HG03039 (cell line): ENCODE measurements at regions not wholly inside any gene's neighbourhood (a gene's known extent, or its start where the extent isn't known, plus 50 kb on each side); places are given as distances from the start of the nearest gene placed in this dataset.
"Not testable (repeated sequence)": the region's sequence is repeated elsewhere in the genome, so short reads cannot be mapped to it uniquely, and the experiment has no call there.

Experiments used
- ATAC-seq: cut with Tn5 transposase; IDR thresholded peaks from one replicate; pipeline ENCODE4 v1.9.1; 2021; ENCODE audit warnings: mild to moderate bottlenecking, moderate library complexity; ENCODE audit not compliant: unreplicated experiment

DNA sequence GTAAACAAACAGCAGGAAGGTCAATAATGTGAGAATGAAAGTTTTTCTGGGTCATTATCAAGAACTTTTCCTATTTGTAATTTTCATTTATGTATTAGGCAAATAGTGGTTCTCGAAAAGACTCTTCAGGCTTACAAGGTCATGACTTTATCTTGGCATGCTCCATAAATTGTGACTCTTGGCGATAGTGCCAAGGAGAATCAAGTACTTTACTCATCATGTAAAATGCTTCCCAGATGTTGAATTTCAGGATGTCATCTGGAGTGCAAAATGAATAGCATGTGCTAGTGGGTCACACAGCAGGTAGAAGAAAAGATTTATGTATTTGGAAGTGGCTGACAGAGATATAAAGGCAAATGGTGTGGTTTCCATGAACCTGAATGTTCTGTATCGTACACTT is 1492.7 kb upstream of the PCDH20 start:
- ATAC-seq = no peak

DNA sequence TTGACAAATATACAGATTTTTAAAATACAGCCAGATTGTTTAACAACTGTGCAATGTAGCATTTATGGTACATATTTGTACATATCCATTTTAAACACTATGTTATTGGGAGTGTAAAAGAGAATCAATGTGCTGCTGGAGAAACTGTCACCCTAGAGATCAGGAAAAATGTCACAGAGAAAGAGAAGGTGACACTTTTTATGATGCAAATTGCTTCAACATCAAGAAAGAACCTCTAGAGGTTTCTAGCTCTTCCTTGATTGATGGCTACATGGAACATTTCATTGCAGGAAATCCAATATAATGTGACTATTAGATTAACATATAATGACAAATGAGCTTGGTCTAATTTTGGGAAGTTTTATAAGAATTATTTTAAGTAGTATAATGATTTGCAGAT is 1491.2 kb upstream of the PCDH20 start:
- no peak for ATAC-seq

DNA sequence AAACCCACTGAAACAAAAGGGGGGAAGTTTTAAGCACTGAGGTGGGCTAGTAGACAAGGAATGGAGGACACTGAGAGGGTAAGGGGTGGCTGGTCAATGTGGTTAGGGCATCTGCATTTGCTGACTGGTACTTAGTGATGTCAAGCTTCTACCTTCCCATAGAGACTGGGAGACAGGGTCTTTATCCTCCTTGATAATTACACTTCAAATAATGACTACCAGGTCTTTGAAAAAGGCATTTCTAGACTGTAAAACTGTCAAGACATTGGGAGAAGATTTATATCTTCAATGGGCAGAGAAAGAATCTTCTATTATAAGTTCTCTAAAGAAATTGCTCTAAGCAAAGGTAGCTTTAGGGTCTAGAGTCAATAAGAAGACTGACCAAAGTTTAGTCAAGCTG is 1490.8 kb upstream of the PCDH20 start:
- no peak for ATAC-seq

DNA sequence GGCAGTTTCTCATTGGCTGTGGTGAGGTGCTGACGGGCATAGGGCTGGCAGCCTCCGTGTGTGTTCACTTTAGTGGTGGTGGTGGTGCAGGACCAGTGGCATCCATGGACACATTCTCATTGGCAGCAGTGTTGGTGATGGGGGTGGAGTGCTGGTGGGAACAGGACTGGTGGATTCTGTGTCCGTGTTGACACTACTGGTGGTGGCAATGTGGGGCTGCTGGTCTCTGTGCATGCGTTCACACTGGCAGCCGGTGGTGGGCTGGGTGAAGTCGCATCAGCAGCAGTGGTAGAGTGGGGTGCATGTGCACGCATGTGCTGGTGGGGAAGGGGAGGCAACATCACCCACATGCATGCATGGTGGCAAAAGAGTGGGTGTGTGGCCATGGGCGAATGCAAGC is 1471.4 kb upstream of the PCDH20 start:
- no peak for ATAC-seq

DNA sequence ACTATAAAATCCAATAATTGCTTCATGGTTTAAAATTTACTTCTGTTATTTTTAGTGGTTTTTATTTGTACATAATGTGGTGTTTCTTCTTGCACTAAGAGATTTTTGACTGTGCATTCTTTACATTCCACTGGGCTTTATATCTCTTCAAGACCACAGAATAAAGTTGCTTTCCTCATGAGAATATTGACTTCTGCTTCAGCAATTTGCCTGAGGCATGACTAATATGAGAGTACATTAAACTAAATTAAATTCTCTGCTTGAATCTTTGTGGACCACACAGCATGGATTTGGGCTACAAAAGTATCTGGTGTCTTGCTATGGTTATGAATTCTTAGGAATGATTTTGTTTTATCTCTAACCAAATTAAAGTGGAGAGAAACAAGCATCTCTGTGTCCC is 1463.4 kb upstream of the PCDH20 start:
- no peak for ATAC-seq

DNA sequence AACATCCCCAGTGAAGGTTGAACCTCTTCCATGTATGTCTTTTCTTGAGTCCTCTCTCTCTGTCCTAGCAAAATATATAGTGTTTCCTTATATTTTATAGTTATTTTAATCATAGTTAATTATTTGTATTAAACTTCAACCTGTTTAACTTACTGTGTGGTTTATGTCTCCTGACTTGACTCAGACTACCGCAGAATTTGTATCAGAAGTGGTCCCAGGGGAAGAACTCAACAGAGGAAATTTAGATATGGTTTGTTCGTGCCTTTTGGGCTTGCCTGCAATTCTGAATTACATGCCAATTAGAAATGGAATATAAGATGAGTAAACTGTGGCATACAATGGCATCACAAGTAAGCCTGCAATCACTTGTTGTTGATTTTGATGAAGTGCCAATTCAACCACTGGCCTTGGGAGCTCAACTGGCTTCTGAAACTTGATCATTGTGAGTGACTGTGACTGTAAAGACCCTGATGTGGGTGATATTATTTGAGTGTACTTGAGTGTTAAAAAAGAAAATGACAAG is 1459.5 kb upstream of the PCDH20 start:
- no peak for ATAC-seq

DNA sequence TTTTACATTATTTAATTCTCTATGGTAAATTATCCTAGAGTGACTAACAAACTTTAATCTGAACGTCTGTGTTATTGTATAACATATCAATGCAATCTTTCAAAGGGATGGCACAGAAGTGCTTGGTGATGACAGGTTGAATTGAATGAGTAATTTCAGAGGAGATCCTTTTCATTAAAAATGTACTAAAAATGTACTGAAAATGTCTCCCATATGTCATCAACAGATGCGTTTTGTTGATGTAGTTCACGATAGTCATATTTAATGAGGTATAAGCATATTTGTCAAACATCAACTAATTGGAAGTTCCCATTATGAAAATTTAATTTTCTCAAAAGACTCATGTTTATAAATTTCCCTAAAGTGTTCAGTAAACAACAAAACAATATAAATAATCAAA is 1434.7 kb upstream of the PCDH20 start:
- ATAC-seq = no peak

DNA sequence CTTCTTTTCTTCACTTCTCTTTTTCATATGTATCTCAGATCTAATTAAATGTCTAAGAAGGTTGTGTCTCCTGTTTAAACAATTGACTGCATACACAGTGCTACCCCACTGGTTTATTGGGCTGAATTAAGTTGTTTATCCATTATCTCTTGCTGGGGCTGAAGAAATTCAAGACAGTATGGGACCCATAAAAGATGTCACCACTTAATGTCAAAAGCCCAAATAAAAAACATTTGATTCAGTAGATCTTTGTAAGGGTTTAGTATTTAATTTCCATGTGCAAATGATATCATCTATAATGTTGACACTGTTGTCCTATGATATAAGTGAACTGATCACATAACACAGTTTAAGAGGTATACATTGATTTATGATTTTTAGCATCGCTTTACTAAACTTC is 1431.9 kb upstream of the PCDH20 start:
- no peak for ATAC-seq

DNA sequence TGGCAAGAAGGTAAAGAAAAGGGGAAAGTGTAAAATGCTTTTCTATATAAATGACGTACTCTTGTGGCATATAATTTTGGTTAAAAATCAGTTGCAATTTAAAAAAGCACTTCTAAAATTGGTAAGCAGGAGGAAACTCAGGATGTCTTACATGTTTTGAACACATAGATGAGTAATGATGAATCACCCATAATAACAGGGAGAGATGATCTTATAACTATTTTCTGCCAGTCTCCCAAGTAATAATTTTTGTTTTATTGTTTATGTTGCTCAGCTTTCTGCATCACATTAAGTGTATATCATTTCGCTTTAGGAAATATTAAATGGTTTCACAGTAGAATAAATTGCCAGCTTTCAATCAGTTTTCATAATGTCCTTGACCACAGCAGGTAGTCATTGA is 1430.7 kb upstream of the PCDH20 start:
- ATAC-seq = no peak

DNA sequence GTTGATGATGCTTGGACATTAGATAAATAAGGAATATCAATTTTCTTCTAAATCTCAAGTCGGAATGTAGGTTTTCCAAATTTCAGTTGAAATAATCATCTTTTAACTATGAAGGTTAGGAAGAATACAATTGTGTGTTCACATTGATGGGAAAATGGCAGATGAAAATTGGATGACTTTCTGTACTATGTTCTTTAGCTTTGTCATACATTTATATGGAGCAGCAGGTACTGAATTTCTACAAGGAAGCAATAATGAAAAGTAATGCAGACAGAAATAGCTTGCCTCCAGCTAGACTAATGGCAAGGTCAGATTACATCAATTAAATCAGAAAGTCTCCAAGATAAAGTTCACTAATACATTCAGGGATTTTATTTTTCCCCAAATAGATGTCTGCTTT is 1423.7 kb upstream of the PCDH20 start:
- no peak for ATAC-seq

DNA sequence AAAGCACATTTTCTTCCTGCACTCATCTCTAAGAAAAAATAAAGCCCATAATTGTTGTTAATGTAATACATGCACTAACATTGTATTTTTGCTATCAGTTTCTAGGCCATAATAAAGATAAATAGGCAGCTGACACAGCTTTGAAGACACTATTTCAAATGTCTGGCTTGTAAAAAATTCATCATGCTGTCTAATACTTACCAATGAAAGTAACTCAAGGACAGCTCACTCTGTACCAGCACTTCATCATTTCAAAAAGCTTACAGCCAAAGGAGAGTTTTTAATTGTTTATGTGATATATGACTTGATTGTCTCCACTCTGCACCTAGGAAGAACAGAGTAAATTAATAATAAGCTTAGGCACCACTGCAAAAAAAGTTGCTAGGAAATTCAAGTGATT is 1423.3 kb upstream of the PCDH20 start:
- ATAC-seq = no peak

DNA sequence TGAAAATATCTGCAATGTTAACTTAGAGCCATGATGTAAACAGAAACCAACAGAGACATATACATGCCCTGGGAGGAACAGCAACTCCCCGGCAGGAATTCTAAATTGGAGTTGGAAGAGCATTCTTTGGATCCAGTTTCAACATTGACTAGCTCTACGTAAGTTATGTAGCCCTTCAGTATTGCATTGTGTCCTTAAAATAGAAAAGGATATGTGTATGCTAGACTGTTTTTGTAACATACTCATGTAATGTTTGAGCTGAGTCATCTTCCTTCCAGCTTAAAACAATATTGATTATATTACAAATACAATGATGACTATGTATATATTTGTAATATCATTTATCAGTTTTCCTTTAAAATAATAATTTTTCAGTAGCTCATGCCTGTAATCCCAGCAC is 1422.2 kb upstream of the PCDH20 start:
- no peak for ATAC-seq

DNA sequence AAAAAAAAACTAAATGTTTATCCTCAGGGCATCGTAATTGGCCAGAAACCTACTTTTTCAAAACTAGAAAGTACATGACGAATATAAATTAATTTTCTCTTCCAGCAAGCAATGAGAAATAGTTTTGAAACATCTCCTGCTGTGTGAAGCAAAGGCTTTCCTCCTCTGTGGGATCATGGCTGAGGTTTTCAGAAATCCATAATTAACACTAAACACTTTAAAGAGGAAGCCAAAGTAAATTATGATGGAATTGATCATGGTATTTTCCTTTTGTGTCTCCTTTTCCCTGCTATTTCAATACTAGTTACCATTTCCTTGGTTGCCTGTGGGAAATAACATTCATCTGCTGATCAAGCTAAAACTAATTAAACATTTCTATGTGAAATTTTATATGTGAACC is 1413.8 kb upstream of the PCDH20 start:
- ATAC-seq = no peak

DNA sequence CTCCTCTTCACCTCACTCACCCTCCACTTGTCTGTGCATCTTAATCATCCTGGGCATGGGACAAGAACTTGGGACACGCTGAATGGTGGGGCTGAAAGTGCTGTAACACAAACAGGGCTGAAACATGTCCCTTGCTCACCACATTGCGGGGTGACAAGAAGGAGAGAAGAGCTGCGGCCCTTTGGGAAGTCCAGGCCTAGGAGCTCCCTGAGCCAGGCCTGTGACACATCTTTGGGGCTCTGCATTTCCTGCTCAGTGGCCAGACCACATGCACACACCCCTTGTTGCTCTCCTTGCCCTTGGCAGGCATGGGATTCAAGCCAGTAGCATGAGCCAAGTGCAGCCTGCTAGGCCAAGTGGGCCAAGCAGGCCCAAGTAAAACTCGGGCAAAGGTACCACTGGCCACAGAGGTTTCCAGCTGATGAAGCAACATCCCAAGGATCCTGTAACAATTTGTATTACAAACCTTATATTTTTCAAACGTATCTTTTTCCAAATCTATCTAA is 1384.3 kb upstream of the PCDH20 start:
- ATAC-seq = no peak

DNA sequence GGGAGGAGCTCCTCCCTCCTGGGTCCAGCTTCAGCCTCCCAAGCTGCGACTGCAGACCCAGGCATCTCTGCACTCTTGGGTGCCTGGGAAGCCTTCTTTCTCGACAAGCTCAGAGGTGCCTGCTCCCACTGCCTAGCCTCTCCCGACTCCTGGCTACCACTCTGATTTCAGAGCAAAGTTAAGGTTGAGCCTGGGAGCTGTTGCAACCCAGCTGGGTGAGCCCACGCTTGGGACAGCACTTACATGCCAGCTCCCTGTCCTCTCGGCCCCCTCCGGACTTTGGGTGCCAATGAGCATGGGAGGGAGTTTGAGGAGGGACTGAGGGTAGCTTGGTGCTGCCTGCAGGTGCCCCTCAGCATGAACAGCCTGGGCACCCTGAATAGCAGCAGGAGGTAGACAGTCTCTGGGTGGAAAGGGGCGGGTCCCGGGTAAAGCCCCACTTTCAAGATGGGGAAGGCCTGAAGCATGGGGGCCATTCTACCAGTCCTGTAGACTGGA is 1383.4 kb upstream of the PCDH20 start:
- no peak for ATAC-seq

DNA sequence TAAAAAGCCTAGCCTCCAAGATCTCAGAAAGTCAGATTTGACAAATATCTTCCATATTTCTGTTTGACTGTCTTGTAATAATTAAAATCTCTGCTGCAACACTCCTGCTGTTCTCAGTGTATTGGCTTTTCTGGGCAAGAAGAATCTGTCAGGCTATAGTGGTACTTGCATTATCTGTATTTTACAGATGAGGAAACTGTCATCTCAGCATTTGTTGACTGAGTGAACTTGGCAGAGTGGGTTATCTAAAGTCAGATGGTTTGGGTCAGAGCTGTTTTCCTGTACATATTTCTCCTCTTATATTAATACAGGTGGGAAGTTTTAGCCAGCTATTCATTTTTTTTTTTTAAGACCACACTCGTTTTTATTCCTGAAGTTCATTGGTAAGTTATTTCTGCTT is 1378.2 kb upstream of the PCDH20 start:
- ATAC-seq = no peak

DNA sequence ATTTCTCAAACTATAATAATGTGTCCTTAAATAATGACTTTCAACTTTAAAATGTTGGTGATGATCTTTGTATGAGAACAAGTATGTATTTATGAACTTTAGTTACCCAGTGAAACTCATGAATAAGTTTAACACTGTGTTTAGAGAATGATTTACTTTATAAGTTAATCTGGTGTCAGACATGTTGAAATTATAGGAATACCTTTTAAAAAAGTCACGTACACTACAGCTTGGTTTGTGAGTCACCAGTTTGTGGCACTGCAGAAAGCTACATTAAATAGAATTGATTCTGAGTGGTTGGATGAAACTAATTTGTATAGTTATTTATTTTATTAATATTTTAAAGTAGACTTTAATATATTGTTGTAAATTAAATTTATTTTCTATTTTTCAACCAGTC is 1366.2 kb upstream of the PCDH20 start:
- ATAC-seq = no peak

DNA sequence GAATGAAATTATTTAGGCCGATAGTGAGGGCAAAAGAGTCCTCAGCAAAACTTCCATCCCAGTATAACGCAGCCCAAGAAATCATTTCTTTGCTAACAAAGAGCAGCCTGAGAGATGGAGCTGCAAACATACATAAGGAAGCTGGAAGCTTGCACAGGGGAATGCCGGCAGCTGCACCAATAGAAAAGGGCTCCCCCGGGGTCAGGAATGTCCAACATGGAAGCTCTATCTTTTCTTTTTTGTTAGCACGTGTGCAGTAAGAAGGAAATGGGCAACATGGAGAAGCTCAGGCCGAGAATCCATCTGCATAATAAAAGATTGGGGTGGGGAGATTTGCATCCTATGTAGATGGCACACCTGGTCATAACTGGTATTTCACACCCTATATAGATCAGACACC is 1363.5 kb upstream of the PCDH20 start:
- ATAC-seq = no peak

DNA sequence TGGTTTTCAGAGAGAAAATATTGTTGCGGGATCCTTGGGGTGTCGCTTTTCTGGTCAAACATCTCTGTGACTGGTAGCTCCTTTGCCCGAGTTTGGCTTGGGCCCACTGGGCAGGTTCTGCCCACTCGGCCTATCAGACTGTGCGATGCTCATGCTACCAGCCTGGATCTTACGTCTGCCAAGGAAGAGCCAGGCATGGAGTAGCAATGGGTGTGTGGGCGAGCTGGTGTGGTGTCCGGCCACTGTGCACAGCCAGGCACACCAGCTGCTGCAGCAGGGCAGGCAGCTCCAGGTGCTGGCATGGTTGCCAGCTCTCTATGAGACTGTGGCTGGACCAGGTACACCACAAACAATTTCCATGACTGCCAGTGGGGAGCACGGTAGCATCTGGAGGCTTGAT is 1351.8 kb upstream of the PCDH20 start:
- no peak for ATAC-seq

DNA sequence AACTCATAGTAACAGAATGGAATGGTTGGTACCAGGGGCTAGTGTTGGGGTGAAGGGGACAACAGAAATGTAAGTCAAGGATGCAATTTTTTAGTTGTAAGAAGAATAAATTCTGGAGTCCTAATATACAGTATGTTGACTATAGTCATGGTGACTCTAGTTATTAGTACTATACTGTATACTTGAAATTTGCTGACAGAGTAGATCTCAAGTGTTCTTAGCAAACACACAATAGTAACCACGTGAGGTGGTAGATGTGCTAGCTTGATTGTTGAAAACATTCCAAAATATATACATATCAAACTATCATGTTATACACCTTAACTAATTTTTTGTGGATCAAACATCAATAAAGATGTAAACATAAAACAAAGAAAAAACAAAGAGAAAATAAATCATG is 1345.1 kb upstream of the PCDH20 start:
- no peak for ATAC-seq

DNA sequence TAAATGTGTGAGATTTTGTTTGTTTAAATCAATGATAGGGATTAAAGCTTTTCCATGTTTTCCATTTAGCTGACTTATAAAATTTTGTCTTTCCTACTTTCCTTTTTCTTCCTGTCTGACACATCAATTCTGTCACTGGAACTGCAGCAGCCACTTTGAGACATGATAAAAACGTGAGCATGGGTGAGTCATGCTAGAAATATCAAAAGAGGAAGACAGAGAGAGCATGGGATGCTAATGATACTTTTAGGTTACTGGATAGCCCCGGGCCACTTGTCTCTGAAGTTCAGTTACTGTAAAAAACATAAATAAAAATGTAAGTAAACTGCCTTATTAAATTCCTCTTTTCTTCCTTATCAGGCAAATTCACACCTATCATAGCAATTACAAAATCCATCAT is 1332.0 kb upstream of the PCDH20 start:
- no peak for ATAC-seq

DNA sequence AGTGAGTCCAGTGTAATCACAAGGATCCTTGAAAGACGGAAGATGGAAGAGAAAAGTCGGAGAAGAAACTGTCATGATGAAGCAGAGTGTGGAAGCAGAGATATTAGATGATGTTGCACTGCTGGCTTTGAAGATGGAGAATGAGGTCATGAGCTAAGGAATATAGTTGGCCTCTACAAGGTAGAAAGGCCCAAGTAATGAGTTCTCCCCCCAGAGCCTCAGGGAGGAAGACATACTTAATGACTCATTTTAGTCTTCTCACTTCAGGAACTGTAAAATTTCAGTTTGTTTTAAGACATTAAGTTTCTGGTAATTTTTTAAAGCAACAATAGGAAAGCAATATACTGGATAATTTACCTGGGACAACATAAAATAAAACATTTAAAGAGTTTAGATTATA is 1331.5 kb upstream of the PCDH20 start:
- no peak for ATAC-seq

DNA sequence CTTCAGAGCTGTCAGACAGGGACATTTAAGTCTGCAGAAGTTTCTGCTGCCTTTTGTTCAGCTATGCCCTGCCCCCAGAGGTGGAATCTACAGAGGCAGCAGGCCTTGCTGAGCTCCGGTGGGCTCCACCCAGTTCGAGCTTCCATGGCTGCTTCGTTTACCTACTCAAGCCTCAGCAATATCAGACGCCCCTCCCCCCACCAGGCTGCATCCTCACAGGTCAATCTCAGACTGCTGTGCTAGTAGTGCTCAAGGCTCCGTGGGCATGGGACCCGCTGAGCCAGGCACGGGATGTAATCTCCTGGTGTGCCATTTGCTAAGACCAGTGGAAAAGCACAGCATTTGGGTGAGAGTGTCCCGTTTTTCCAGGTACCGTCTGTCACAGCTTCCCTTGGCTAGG is 1314.1 kb upstream of the PCDH20 start:
- not testable (repeated sequence) for ATAC-seq

DNA sequence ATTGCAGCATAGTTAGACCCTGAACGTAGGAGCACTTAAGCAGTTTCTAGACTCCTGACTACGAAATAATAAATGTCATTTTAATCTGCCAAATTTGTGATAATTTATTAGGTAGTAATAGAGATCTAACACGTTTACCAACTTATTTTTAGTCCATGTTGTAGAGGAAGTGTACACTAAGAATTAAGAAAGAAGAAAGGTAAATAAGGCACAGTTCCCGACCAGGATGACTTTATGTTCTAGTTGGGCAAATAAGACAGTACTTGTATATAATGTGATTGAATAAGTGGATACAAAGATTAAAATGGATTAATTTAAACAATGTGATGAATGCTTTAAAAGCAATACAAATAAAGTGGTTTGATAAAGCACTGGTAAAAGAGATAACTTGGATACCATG is 1306.2 kb upstream of the PCDH20 start:
- no peak for ATAC-seq
